ENCODE measurements at regions not wholly inside any gene's neighbourhood (a gene's known extent, or its start where the extent isn't known, plus 50 kb on each side); places are given as distances from the start of the nearest gene placed in this dataset.

DNA sequence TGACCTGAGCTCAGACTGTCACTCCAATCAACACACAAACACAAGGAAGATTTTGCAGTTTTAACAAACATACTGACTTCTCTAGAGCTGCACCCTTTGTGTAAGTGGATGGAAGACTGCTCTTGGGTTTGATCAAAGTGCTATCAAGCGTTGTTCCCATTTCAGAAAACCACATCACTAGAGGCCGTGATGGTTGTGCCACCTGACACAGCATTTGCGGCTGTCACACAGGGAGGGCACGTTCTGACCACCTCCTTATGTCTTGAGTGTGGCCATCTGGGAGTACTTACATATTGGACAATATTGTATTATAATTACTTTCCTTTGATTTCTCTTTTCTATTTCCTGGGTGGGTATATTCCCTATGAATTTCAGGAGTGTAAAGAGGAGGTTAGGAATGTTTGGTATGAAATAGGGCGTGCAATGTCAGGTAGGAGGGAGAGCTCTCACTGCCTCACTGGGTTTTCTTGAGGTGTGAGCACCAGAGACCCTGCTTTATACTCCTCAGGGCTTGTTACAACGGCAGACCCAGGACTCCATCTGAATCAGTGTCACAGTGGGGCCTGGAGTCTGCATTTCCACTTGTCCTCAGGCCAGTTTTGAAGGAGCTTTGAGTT, 74.3 kb downstream of the SYNE3 start:
- DNase-seq: no peak

GRCh38 chr14:95440951-95441350, 75.5 kb downstream of the SYNE3 start:
- DNase-seq: no peak

DNA sequence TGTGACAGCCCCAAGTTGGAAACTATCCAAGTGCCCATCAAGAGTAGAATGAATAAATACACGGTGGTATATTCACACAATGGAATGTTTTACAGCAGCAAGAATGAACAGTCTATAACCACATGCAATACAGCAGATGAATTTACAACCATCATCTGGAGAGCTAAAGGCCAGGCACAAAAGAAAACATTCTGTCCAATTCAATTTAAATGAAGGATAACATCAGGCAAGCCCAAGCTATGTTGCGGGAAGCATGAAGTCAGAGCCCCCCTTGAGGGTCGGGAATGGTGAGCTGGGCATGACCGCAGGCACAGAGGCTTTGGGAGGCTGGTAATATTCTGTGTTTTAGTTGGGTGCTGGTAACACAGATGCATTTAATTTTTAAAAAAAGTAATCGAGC, 76.0 kb downstream of the SYNE3 start:
- no peak for DNase-seq

DNA sequence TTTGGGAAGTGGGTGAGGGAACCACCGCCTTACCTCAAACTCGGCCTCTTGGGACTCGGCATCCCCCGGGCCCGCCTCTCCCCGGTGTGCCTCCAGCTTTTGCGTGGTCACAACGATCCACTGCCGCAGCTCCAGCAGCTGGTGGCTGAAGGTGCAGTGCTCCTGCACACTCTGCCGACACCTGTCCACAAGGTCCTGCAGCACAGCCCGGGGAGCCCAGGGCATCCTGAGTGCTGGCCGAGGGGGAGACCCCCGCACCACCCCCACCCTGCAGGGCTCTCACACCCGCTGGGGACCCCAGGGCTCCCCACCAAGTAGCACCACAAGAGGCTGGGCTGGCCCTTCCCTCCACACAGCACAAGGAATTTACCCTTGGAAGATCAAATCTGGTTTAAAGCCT, 76.6 kb downstream of the SYNE3 start:
- no peak for DNase-seq

GRCh38 chr14:95437715-95438114, 78.7 kb downstream of the SYNE3 start:
- DNase-seq: no peak

DNA sequence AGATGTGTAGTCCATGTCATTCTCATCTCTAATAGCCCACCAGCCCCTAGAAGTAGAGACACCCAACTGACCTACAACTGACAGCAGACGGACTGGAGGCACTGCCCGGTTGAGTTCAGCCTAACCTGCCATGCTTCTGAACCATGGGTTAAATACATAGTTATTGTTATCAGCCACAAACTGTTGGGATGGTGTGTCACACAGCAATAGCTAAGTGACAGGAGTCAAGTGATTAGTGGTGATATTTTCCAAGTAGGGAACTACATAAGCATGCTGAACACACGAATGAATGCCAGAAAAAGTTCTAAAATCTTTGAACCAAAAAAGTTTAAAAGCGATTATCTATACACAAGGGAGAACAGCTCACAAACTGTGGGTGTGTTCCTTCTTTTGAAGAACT, 80.1 kb downstream of the SYNE3 start:
- DNase-seq: no peak

DNA sequence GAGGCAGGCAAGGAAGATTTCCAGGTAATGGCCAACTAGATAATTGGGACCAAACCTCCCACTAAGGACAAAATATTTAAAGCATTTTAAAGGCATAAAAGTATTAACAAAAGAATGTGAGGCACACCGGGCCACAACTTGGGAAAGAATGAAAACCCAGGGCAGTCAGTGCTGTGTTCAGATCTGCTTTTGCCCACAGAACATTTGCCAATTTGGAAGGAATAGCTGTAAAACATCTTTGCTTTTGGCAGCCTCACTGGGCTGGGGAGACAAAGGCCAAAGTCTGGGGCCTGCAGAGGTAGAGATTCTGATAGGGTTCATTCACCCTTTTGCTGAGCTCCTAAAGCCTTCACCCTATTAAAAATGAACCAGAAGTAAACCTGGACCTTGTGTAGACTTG, 82.3 kb downstream of the SYNE3 start:
- no peak for DNase-seq

DNA sequence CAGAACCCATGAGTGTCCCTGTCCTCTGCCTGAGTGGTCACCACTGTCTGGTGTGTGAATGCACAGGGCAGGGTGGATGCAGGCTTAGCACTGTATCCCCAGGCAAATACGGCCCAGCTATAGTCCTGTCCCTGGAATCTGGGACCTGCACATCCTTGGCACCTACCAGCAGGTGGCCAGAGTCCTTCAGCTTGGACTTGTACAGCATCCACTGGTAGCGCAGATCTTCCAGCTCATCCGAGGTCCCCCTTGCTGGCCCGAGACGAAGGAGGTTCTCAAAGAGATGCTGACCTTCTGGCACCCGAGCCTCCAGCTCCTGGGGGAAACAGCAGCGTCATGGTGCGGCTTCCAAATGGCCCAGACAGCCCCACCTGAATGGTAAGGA, 83.4 kb downstream of the SYNE3 start:
- DNase-seq: no peak

DNA sequence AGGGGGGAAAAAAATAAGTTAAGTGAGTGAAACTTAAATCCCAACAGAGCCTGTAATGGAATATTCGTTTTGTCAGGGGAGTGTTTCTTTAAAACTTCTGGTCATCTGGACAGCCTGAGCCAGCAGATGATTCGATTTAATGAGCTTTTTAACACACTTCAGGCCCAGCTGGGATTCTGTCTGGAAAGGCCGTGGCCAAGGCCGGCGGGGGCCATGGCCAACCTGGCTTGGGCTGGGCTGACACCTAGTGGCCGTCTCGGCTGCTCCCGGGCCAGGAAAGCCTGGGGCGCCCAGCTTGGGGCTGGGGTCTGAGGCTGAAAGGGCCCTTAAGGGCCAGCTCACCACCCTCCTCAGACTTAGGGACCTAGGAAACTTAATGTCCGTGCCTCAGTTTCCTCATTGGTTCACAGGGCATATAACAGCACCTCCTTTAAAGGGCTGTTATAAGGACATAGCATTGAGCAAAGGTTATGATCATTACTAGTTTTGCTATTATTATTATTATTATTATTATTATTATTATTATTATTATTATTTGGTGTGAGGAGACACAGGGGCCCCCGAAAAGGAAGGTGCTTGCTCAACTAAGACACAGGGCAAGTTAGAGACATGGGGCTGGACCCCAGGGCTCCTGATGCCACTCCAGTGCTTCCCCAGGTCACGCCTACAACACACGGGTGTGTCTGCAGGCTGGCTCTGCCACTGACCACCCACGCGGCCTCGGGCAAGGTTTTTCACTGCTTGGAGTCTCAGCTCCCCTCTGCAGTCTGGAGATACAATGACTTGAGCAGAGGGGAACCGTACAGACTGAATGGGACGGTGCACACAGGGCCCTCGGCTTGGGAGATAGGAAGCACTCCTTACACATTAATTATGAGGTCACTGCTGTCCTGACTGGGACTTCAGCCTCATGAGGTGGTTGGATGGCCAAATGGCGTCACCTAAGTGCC, 84.0 kb downstream of the SYNE3 start:
- DNase-seq: no peak

DNA sequence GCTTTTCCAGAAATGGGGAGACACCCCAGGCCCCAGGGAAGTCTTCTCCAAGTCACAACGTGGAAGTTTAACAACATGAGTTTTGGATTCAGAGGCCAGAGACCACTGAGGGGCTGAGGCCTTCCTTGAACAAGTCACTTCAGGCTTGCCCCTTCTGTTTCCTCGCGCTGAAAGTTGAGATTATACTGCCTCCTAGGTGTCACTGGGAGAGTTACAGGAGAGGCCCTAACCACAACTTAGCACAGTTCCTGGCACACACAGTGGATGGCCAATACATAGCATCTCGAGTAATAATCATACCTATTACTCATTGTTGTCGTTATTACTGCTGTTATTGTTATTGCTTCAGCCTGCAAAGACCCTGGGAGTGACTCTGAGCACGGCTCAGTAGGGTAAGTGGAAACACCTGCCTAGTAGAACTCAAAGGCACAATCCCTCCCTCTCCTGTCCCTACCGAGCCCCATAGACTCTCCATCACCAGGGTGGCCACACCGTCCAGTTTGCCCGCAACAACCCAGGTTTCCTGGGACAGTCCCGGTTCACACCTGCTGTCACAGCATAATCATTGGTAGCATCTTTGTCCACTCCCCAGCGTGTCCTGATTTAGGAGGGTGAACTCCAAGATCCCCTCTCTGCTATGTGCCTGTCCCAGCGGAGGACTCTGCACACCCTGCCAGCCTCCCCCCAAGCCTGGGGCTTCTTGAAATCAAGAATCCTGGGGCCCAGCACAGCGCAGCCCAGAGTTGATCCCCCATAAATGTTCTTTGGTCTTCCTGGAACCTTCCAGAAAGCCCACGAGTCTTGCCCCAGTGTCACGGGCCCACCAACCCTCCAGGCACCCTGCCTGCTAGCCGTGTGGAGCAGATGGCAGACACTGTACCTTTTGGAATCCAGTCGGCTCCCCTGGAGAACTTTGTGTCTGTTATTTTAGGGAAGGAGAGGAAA, 85.0 kb downstream of the SYNE3 start:
- no peak for DNase-seq

GRCh38 chr14:95428557-95428956, 87.9 kb downstream of the SYNE3 start:
- no peak for DNase-seq

GRCh38 chr14:95426116-95426475, 90.4 kb downstream of the SYNE3 start:
- DNase-seq: no peak

DNA sequence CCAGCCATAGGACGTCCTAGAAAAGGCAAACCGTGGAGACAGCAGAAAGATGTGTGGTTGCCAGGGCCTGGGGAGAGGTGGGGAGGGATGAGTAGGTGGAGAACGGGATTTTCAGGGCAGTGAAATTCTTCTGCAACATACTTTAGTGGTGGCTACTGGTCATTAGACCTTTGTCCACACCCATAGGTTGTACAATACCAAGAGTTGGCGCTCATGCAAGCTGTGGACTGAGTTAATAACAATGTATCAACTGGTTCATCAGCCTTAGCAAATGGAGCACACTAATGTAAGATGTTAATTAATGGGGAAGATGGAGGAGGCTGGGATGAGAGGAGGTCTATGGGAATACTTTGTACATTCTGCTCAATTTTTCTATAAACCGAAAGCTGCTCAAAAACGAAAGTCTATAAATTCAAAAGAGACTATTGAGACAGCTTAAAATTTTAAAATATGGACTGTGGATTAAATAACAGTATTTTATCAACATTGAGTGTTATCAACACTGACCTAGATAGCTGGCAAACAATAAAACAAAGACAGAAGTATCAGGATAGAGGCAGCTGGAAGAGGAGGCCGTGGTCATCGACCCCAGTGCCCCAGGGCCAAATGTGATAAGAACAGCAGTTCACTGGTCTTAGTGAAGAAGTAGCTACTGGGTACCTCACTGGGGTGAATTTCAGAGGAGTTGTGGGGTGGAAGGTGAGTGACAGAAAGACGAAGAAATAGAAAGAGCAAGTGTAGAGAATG, 90.9 kb downstream of the SYNE3 start:
- DNase-seq: no peak

- DNase-seq: no peak
These were observed 91.9 kb downstream of the SYNE3 start for GRCh38 chr14:95424529-95424928.

GRCh38 chr14:95421741-95422140, 94.7 kb downstream of the SYNE3 start:
- DNase-seq: no peak

DNA sequence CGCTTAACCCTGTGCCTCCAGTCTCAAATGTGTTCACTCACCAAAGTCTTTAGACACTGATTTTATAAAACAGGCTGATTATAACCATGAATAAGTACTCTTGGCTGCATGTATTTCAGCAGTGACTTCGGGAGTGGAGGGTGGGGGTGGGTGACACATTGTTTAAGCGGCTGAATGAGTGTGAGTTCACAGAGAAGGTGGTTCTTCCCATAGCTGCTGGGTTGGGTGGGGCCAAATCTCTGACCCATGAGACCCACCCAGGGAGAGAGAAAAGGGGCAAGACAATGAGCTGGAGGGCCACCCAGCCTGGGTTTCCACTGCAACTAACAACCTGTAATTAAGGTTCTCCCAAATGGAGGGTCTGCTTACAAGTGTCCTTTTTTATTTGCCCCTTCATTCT, 96.4 kb downstream of the SYNE3 start:
- no peak for DNase-seq

GRCh38 chr14:95419569-95419968, 96.9 kb downstream of the SYNE3 start:
- DNase-seq: no peak

DNA sequence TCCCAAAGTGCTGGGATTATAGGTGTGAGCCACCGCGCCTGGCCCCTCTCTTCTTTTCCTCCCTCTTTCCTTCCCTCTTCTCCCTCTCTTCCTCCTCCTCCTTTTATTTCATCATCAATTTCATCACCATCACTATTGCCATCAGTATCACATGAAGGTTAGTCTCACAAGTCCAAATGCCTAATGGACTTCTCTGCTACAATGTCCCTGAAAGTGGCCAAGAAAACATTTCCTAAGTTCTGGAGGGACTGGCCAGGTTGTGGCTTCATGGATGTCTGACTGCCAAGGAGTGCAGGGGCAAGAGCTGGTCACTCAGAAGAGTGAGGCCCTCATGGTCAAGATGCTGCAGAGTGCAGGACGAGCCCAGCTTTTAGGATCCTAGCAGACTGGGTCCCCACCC, 97.6 kb downstream of the SYNE3 start:
- DNase-seq: no peak

- no peak for DNase-seq
These were observed 97.8 kb upstream of the CLMN start for GRCh38 chr14:95417492-95417891.

DNA sequence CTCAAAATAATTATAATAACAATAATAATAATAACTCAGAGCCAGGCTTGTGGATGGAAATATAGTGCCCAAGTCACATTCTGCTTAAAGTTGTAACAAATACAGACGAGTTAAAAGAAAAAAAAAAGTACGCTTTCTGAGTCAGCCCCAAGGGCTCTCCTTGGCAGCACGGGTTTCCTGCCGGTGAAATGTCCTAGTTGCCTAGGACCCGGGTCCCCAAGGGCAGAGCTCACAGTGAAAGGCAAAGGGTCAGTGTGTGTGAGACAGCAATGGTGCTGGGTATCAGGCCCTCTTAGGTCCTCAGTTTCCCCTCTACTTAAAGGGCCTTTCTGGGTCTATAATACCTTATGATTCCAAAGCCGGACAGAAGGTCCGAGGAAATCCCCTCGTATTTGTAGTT, 96.3 kb upstream of the CLMN start:
- no peak for DNase-seq

DNA sequence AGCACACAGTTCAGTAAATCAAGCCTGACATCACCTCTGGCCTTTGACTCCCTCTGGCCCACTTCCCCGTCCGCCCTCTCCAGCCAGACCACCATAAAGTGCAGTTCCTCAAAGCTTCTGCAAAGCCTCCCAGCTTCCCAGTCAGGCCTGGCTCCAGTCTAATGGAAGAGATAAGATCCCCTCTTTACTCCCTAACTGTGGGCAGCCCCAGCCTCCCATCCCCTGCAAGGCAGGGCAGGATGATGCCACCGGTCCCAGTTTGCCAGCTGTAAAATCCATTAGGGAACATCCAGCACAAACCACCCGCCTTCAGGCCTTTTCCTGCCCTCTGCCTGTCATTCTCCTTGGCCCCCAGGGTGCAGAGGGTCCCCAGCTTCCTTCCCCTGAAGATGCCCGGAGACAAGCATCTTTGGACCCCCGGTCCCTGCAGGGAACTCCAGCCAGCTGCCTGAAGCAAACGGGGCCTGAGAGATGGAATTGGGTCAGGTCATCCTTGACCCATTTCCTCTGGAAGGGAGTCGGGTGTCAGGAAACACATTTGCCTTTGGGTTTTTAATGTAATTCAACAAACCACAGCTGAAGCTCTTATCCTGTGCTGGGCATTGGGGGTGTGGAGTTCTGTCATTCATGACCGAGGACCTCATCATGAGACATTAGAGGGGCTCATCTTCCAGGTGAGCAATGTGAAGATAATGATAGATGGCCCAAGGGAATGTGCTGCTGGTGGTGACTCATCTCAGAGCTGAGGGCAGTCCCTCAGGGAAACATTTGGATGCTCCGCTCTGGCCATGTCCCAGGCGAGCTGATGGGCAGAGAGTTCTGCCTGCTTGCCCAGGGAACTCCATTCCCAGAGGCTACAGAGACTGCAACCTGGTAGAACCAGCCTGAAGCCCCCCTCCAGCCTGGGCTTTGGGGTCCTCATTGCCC, 93.8 kb upstream of the CLMN start:
- DNase-seq: no peak

GRCh38 chr14:95410838-95411237, 91.1 kb upstream of the CLMN start:
- DNase-seq: no peak
